SU-DHL-6 (cell line): ENCODE measurements at regions not wholly inside any gene's neighbourhood (a gene's known extent, or its start where the extent isn't known, plus 50 kb on each side); places are given as distances from the start of the nearest gene placed in this dataset.

ENCODE experiments used
- CTCF ChIP-seq: fragments of 200-600 bp; sonication (generic); IDR thresholded peaks from one replicate; pipeline ENCODE4 v1.5.1; 2017; ENCODE audit warnings: antibody characterized with exemption, mild to moderate bottlenecking, low read length, moderate library complexity; ENCODE audit not compliant: insufficient read depth, poor library complexity, severe bottlenecking
- EZH2phosphoT487 ChIP-seq: fragments of 200-600 bp; sonication (generic), shearing (Covaris generic); conservative IDR thresholded peaks from 2 replicates; pipeline ENCODE4 v1.6.1; 2018; ENCODE audit warnings: mild to moderate bottlenecking, antibody characterized with exemption, low read length, moderate library complexity, mixed read lengths

DNA sequence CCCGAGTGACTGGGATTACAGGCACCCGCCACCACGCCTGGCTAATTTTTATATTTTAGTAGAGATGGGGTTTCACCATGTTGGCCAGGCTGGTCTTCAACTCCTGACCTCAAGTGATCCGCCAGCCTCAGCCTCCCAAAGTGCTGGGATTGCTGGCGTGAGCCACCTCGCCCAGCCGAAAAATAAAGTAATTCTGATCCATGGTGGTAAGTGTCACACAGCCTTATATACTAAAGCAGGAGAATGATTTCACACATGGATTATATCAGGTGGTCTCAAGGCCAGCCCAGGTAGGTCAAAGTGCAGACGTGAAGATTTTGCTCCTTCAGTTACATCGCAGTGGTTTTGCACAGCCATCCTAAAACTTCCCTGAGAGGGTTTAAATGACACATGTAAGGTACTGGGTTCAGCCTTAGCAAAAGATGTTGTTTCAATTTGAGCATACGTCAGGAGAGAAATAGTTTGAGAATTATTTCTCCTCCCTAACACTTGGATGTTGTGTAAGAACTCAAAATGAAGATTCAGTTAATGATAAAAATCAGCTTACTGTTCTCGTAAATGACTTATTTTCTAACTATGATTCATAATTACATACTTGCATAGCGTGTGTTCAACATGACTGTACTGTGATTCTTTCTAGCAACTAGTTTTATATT is 93.0 kb upstream of the SLC39A10 start:
- TF ChIP-seq CTCF (no peak), EZH2phosphoT487 (no peak)
